ENCODE measurements at regions not wholly inside any gene's neighbourhood (a gene's known extent, or its start where the extent isn't known, plus 50 kb on each side); places are given as distances from the start of the nearest gene placed in this dataset.

GRCh38 chr4:74524985-74525384 is 80.0 kb downstream of the AREG start:
- TF ChIP-seq CTCF (IDR thresholded peaks at IDR 0.05) (no peak), ZFX (IDR thresholded peaks at IDR 0.05; ENCODE audit: borderline replicate concordance) (no peak)
